GM18498 (cell line): ENCODE measurements at regions not wholly inside any gene's neighbourhood (a gene's known extent, or its start where the extent isn't known, plus 50 kb on each side); places are given as distances from the start of the nearest gene placed in this dataset.

Source experiments
- ATAC-seq: cut with Tn5 transposase; IDR thresholded peaks from one replicate; pipeline ENCODE4 v1.9.1; 2021; ENCODE audit warnings: mild to moderate bottlenecking, moderate library complexity; ENCODE audit not compliant: unreplicated experiment

GRCh38 chr11:19345848-19346681 lies 105.3 kb upstream of the E2F8 start:
- peak; percentile 45 for ATAC-seq

DNA sequence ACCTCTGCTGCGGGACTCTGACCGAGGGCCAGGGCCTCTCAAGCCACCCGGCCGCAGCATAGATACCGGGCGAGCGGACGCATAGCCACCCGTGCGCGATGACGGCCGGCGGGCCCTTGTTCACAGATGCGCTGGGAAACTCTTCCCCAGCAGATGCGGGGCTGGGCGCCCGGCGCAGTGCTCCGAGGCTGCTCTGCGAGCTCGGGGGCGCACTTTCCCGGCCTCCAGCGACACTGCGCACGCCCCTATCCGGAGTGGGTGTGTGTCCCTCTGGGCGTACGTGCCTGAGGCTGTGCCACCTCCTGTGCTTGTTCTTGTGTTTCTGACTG lies 104.7 kb upstream of the E2F8 start:
- peak; percentile 30 for ATAC-seq

DNA sequence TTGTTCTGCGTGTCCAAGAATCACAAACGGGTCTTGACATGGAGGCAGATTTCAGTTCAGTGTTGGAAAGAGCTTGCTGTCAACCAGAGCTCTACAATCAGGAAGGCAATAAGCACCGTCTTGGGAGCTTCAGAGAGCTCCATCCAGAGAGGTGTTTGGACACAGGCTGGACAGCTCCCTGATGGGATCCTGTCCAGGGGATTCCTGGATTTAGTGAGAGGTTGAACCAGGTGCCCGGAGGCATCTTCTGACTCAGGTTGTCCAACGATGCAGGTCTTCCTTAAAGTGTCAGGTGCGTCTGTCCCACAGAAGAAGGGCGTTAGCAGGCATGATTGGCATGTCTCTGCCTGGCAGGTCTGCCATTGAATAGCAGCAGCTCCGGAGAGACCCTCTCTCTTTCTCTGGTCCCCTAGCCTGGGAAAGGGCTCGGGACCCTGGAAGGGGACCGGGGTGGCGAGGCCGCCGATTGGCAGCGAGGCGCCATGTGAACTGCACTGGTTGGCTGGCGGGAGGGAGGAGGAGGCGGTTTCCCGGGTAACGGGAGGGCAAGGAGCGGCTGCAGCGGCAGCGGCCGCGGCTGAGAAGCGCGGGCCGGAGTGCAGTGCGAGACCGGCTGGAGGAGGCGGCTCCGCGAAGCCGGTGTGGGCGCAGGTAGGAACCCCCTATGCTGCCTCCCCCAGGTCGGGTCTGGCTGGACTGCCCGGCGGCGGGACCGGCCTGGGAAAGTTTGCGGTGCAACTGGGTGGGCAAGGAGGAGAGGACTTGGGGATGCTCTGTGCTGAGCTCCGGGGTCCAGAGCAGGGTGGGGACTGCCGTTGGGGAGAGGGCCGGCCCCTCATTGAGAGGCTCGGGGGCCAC lies 104.1 kb upstream of the E2F8 start:
- ATAC-seq = peak; percentile 61

GRCh38 chr11:19342036-19342435 lies 101.3 kb upstream of the E2F8 start:
- no peak for ATAC-seq

DNA sequence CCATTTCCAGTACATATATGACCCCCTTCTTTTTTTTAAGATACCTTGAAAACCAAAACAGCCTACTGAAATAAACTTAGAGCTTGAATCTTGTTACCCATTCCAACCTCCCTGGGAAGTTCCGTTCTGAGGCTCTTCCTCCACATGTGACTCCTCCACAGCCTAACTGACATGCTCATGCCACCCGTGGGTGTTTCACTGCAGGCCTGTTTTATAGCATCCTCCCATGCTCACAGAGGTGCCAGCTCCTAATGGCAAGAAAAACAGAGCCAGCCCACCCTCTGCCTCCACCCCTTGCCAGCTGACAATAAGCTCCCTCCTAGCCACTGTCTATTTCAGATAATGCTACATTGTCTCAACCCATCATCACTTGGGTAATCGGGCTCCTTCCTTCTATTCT lies 97.6 kb upstream of the E2F8 start:
- ATAC-seq = no peak

DNA sequence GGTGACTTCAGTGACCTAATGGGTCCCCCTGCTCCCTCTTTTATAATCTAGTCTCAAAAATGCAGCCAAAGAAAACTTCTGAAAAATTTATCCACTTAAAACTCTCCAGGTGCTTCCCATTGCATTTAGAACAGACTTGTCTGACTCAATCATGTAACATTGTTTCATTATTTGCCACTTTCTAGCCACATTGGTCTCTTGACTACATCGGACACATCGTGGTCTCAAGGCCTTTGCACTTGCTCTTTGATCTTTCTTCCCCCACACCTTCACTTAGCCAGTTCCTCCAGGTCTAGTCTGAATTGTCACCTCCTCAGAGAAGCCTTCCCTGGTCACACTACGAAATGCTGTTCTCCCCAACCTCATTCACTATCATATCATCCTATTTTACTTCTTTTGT lies 97.0 kb upstream of the E2F8 start:
- no peak for ATAC-seq

- ATAC-seq = no peak
Measured at GRCh38 chr11:19336331-19336730, 95.6 kb upstream of the E2F8 start.

DNA sequence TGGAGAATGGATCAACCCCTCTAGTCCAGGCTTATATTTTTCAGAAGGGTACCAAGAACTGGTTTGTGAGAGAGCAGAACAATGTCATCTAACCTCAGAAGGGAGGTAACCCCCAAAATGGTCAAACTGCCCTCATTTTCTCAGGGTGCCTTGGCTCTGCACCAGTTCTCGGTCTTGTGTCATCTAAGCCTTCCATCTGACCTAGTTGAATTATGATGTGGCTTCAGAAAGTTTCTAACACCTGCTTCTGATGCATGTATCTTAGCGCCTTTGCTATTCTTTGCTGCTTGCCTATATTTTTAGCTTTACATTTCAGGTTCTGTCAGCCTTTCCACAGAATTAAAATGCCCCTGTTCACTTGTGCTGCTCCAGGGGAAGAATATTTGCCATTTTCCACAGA lies 91.7 kb upstream of the E2F8 start:
- peak; percentile 92 for ATAC-seq

- ATAC-seq = no peak
Measured at GRCh38 chr11:19330416-19330815, 89.7 kb upstream of the E2F8 start.

DNA sequence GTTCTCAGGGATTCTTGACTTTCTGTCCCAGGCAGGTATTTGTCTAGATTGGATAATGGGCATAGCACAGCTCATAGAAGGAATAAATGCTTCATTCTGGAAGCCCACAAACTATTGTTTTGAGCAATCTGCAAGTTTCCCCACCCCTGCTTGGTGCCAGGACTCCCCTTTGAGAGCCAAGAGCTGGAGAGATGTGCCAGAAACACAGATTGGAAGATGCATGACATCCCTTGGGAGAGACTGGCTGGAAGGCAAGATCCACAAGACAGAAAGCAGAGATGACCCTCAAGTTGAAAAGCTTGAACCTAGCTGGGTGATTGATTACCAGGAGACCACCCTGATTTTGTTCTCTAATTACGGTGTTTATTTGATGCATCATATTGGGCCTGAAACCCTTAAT lies 89.2 kb upstream of the E2F8 start:
- no peak for ATAC-seq

DNA sequence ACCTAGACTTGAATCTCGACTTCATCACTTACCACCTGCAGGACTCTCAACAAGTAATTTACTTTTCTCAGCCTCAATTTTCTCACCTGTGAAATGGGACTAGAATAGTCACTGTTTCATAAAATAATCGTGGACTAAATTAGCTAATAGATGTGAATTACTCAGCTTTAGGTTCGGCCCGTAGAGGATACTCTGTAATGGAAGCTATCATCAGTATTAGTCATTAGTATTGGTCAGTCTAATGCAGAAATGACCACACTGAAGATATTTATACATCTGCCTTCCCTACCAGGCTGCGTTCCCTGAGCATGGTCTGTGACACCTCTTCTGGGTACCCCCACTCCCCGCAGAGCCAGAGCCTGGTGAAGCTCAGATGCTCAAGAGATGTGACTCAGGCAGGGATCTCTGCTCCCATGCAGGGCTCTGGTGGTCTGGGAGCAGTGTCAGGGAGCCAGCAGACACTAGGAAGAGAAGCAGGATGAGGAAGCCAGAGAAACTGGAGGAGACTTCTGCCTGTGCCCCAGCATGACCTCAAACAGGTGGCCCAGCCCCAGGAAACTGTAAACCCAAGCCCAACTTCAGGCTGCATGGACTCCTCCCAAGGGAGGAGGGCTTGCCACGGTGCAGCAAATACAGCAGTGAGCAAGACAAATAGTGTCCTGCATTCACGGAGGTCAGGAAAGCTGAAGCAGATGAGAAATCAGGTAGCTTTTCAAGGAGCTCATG lies 88.0 kb upstream of the E2F8 start:
- no peak for ATAC-seq

DNA sequence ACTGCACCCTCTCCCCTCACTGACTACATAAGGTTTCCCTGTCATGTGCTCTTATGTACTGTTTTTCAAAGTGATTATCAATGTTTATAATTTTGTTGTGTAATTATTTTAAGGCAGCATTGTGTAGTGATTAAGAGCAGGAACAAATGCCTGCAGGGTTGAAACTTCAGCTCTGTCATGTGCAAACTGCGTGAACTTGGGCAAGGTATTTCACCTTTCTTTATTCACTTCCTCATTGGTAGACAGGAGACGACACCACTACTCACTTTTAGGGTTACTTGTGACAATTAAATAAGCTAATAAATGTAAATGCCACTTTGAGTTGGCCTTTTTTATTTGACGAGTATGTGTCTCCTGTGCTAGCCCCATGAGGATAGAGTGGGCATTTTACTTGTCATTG lies 86.5 kb upstream of the E2F8 start:
- no peak for ATAC-seq

DNA sequence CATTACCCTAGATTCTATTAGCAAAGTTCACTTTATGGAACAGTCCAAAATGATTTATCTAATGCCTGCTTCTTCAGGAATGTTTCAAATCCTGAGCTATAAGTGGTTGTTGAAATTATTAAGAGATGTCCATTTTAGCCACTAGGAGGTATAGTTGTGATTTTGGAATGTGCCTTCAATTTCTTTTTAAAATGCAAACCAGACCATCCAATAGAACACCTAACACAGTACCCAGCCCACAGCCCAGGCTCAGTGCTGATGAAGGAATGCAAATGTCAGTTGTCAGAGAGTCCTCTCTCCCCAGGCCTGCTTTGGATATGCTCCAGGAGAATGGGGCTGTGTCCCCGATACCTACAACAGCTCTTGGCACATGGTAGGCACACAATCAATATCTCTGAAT lies 85.8 kb upstream of the E2F8 start:
- no peak for ATAC-seq

DNA sequence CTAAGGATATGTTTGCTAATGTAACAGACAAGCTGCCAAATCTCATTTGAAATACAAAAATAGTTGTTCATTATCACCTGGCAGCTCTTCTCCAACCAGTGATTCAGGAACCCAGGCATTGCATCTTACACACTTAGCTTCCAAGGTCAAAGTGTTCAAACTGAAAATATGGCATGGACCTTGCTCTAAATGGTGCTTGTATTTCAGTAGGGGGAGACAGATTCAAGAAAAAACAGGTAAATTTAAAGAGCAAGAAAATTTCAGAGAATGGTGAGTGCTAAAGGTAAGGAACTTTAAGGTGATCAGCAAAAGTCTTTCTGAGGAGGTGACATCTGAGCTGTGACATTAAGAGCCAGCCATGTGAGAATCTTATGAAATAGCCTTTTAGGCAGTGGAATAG lies 82.8 kb upstream of the E2F8 start:
- no peak for ATAC-seq

DNA sequence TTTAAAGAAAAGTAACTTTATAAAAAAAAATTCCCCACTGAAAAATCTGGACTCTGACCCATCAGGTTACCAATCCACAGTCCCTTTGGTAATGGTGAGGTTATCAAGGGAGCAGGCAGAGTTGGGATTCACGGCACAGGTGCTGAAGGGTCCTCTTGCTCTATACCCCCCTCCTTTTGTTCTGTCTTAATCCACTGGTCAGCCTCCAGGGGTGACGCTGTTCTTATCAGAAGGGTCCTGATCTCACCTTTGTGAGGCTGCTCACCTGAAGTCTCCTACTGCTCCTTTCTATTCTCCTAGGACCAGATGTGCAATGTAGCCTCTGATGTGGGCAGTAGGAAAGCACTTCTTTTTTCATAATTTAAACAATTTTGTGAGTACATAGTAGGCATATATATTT lies 80.6 kb upstream of the E2F8 start:
- ATAC-seq = no peak

- no peak for ATAC-seq
Measured at GRCh38 chr11:19320827-19321226, 80.1 kb upstream of the E2F8 start.

DNA sequence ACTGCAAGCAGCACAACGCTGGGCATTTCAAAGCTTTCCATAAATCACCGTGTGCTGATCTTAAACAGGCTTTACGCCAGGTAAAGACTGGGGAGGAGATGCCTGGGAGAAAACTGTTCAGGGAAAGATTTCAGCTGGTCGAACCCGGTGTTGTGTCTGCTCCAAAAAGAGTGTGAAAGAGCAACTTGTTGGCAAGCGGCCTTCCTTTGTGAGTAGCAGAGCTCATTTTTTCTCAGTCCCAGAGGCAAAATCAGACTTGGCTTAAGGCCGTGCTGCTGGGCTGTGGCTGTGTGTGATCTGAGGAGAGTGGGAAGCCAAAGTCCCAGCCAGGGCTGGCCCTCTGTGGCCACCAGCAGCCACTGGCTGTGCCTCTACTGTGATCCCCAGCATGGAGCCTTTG lies 75.7 kb upstream of the E2F8 start:
- ATAC-seq = no peak

- ATAC-seq = no peak
Measured at GRCh38 chr11:19315511-19315910, 74.8 kb upstream of the E2F8 start.

- no peak for ATAC-seq
Measured at GRCh38 chr11:19313140-19313539, 72.4 kb upstream of the E2F8 start.

GRCh38 chr11:19311308-19312030 lies 70.7 kb upstream of the E2F8 start:
- ATAC-seq = peak; percentile 74

DNA sequence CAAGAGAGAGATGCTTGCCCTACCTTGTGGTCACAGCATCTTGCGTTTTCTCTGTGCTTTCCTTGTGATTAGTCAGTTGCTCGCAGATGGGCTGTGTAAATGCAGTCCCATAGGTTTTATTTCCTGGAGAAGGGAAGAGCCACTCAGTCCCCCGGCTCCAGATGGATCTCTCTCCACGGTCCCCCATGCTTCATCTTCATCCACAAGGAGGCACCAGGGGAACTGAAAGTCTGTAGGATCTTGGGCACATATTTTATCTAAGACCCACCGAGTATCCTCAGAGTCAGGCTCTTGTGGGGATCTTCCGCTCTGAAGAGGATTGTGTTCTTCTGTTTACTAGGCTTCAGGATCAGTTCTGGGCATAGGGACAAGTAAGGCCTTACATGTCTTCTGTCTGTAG lies 66.8 kb upstream of the E2F8 start:
- ATAC-seq = no peak
